Trophoblast cell (in vitro differentiated cells and primary cell): ENCODE measurements at regions not wholly inside any gene's neighbourhood (a gene's known extent, or its start where the extent isn't known, plus 50 kb on each side); places are given as distances from the start of the nearest gene placed in this dataset.
A peak's percentile ranks its signal among the peaks of the same experiment; 100 is the strongest.

Experiments
- DNase-seq, 2 donors: peaks; one replicate each; pipeline ENCODE4 v3.0.0-alpha.2; 2016
- H2AFZ ChIP-seq: 2 replicates; pipeline ENCODE4 v1.6.1; 2013; ENCODE audit warnings: low read length, moderate library complexity, mild to moderate bottlenecking; ENCODE audit not compliant: insufficient read depth, poor library complexity
- H2AK5ac ChIP-seq: 2 replicates; pipeline ENCODE4 v1.6.1; 2013; ENCODE audit warnings: mild to moderate bottlenecking, low read length
- H2BK120ac ChIP-seq: 2 replicates; pipeline ENCODE4 v1.6.1; 2013; ENCODE audit warnings: low read length, mild to moderate bottlenecking, moderate library complexity; ENCODE audit not compliant: insufficient read depth, poor library complexity
- H2BK12ac ChIP-seq: 2 replicates; pipeline ENCODE4 v1.6.1; 2013; ENCODE audit warnings: mild to moderate bottlenecking, low read length, moderate library complexity
- H2BK5ac ChIP-seq: 2 replicates; pipeline ENCODE4 v1.6.1; 2013; ENCODE audit warnings: low read length, low read depth, moderate library complexity, mild to moderate bottlenecking; ENCODE audit not compliant: poor library complexity
- H3K14ac ChIP-seq: 2 replicates; pipeline ENCODE4 v1.6.1; 2013; ENCODE audit warnings: mild to moderate bottlenecking, low read length
- H3K18ac ChIP-seq: 2 replicates; pipeline ENCODE4 v1.6.1; 2013; ENCODE audit warnings: mild to moderate bottlenecking, low read length
- H3K23ac ChIP-seq: 2 replicates; pipeline ENCODE4 v1.6.1; 2013; ENCODE audit warnings: low read length
- H3K27ac ChIP-seq: 2 replicates; pipeline ENCODE4 v1.5.1; 2013; ENCODE audit warnings: low read depth, mild to moderate bottlenecking, inconsistent platforms, low read length, moderate library complexity
- H3K27me3 ChIP-seq: 2 replicates; pipeline ENCODE4 v1.6.1; 2013; ENCODE audit warnings: inconsistent platforms, mild to moderate bottlenecking, low read length, moderate library complexity; ENCODE audit not compliant: insufficient read depth
- H3K36me3 ChIP-seq, 2 experiments: 1 replicate in 1 of 2; 2 replicates in 1 of 2; pipeline ENCODE4 v1.6.1; 2013; ENCODE audit warnings: low read length in 2 of 2, mild to moderate bottlenecking in 2 of 2, moderate library complexity in 1 of 2; ENCODE audit not compliant: insufficient read depth in 2 of 2, control insufficient read depth in 1 of 2
- H3K4ac ChIP-seq: 2 replicates; pipeline ENCODE4 v1.6.1; 2013; ENCODE audit warnings: low read depth, mild to moderate bottlenecking, low read length, moderate library complexity
- H3K4me1 ChIP-seq, 2 experiments: 1 replicate in 1 of 2; 2 replicates in 1 of 2; pipeline ENCODE4 v1.6.1; 2013; ENCODE audit warnings: low read length in 2 of 2, mild to moderate bottlenecking in 2 of 2, moderate library complexity in 1 of 2; ENCODE audit not compliant: insufficient read depth in 2 of 2, control insufficient read depth in 1 of 2
- H3K4me2 ChIP-seq: 2 replicates; pipeline ENCODE4 v1.6.1; 2013; ENCODE audit warnings: inconsistent platforms, mild to moderate bottlenecking, low read length, moderate library complexity
- H3K4me3 ChIP-seq: 2 replicates; pipeline ENCODE4 v1.5.1; 2013; ENCODE audit warnings: mild to moderate bottlenecking, low read depth, low read length, inconsistent platforms
- H3K79me1 ChIP-seq: one replicate; pipeline ENCODE4 v1.6.1; 2013; ENCODE audit warnings: low read length
- H3K79me2 ChIP-seq: 2 replicates; pipeline ENCODE4 v1.6.1; 2013; ENCODE audit warnings: low read length, mild to moderate bottlenecking; ENCODE audit not compliant: control insufficient read depth, insufficient read depth, poor library complexity
- H3K9ac ChIP-seq: 2 replicates; pipeline ENCODE4 v1.6.1; 2013; ENCODE audit warnings: mild to moderate bottlenecking, low read length
- H3K9me3 ChIP-seq: 2 replicates; pipeline ENCODE4 v1.6.1; 2013; ENCODE audit warnings: low read depth, mild to moderate bottlenecking, control low read depth, inconsistent platforms, low read length; ENCODE audit not compliant: insufficient read depth
- H4K12ac ChIP-seq: 2 replicates; pipeline ENCODE4 v1.6.1; 2013; ENCODE audit warnings: low read depth, mild to moderate bottlenecking, low read length, moderate library complexity
- H4K8ac ChIP-seq: 2 replicates; pipeline ENCODE4 v1.6.1; 2013; ENCODE audit warnings: low read depth, mild to moderate bottlenecking, low read length, moderate library complexity
- H4K91ac ChIP-seq: one replicate; pipeline ENCODE4 v1.6.1; 2013; ENCODE audit warnings: low read depth, mild to moderate bottlenecking, low read length, moderate library complexity
- WGBS: extraction: QIAGEN DNeasy Blood & Tissue Kit; methylation state at CpG from one replicate; pipeline ENCODE4 v1.1.7; 2013; ENCODE audit warnings: missing lambda C conversion rate; ENCODE audit not compliant: insufficient read length, insufficient coverage; ENCODE audit errors: extremely low coverage; 5-methylcytosine and 5-hydroxymethylcytosine counted together

DNA sequence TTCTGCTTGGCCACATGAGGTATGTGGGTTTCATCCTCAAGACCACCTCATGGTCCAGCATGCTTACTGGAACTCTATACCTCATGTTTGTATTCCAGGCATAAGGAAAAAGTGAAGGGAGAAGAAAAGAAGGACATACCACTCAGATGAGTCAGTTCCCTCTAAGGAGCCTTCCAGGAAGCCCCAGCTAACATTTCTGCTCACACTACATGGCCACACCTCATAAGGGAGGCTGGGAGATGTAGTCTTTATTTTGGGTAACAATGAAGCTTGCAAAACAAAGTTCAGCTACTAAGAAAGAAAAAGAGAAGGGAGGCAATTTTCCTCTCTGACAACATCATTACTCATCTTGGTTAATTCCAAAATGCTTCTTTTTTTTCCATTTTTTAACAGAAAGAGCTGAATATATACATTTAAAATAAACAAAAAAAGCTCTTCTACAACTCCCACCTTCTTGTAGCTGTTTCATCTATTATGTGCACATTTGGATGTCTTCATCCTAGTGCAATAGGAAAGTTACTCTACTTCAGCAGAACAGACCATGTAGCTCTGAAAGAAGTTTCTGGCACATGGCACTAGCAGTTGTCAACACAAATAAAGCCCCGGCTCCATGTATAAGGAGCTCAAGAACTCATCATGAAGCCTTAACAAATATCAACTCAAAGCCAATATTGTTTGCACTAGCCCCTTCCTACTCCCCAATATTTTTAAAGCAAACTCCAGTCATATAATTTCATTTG lies 123.6 kb upstream of the CCDC112 start:
- WGBS, result no CpG with 5 or more reads among the region's 1 CpG

DNA sequence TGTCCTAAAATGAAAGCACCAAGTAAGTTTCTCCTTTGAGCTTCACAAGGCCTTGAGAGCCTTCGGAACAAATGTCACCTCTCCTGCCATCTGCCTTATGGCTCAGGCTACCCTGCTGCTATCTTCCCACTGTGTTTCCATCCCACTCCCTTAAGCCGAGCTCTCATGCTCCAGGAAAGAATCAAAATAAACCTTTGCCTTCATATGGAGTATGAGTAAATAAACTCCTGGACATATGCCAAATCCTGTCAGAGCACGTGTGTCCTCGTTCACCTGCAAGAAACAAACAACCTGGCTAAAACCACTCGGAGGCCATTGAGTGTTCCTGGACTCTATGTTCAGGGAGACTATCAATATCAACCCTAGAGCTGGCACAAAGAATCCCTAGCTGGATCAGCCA lies 122.3 kb upstream of the CCDC112 start:
- no peak for DNase-seq
- Histone ChIP-seq H4K91ac (no peak overlapping the region), H3K9me3 (no peaks in the 10 kb centered on the region), H2AK5ac (no peak overlapping the region), H3K79me2 (no peaks in the 10 kb centered on the region), H2BK120ac (no peak overlapping the region), H4K12ac (no peak overlapping the region), H3K27me3 (no peaks in the 10 kb centered on the region), H3K79me1 (no peaks in the 10 kb centered on the region), H3K4ac (no peak overlapping the region), H3K4me2 (no peak overlapping the region), H4K8ac (no peak overlapping the region), H2BK12ac (no peak overlapping the region), H3K14ac (no peak overlapping the region), H3K23ac (no peak overlapping the region), H3K9ac (no peak overlapping the region), H3K36me3 (no peaks in the 10 kb centered on the region), H3K27ac (no peak overlapping the region), H3K18ac (no peak overlapping the region), H2BK5ac (no peak overlapping the region), H2AFZ (no peak overlapping the region), H3K4me1 (peaks cover 0 to 6% of the 10 kb centered on the region in 2 experiments), H3K4me3 (no peak overlapping the region)
- WGBS, result no CpG with 5 or more reads among the region's 5 CpGs

More for the DNA sequence above, 123.6 kb upstream of the CCDC112 start:
- Histone ChIP-seq H3K27me3 (no peaks in the 10 kb centered on the region), H2BK120ac (no peak overlapping the region), H4K12ac (no peak overlapping the region), H2BK5ac (no peak overlapping the region), H3K9ac (no peak overlapping the region), H3K23ac (no peak overlapping the region), H3K79me1 (no peaks in the 10 kb centered on the region), H2AFZ (no peak overlapping the region), H3K14ac (no peak overlapping the region), H4K91ac (no peak overlapping the region), H3K4me3 (no peak overlapping the region), H3K79me2 (no peaks in the 10 kb centered on the region), H2BK12ac (no peak overlapping the region), H3K9me3 (no peaks in the 10 kb centered on the region), H3K4ac (no peak overlapping the region), H3K18ac (no peak overlapping the region), H3K36me3 (no peaks in the 10 kb centered on the region), H2AK5ac (no peak overlapping the region), H3K4me1 (peaks cover 0 to 4% of the 10 kb centered on the region in 2 experiments), H3K27ac (no peak overlapping the region), H4K8ac (no peak overlapping the region), H3K4me2 (no peak overlapping the region)
- DNase-seq, result peak; percentile 24 to 56

DNA sequence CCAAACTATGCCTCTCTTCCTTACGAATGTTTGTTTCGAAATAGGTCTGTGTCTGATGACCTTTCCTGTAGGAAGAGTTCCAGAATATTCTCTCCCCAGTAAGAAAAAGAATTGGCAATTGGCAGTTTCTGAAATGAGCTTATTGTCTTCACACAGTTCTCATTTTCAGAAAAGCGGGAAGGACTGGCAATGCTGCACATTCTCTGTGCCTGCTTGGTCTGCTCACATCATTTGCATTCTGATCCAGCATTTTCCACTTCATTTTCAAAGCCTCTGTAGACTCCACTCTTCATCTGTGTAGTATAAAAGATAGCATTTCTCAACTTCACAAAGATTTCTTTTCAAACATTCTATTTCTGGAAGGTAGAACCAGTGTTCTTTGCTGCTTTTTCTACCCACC lies 120.6 kb upstream of the CCDC112 start:
- no peaks in the 10 kb centered on the region for H3K79me1 ChIP-seq
- no peaks in the 10 kb centered on the region for H3K79me2 ChIP-seq
- no peak overlapping the region for H3K14ac ChIP-seq
- H4K12ac ChIP-seq, result no peak overlapping the region
- no peaks in the 10 kb centered on the region for H3K9me3 ChIP-seq
- H3K36me3 ChIP-seq, result no peaks in the 10 kb centered on the region
- H3K4me2 ChIP-seq, result no peak overlapping the region
- no peak overlapping the region for H3K18ac ChIP-seq
- no peak overlapping the region for H2AK5ac ChIP-seq
- no peak overlapping the region for H4K91ac ChIP-seq
- H3K4me1 ChIP-seq, result peaks cover 0 to 6% of the 10 kb centered on the region in 2 experiments
- no peak overlapping the region for H3K9ac ChIP-seq
- no peak overlapping the region for H3K4ac ChIP-seq
- no CpG with 5 or more reads among the region's 3 CpGs for WGBS
- no peaks in the 10 kb centered on the region for H3K27me3 ChIP-seq
- H2BK5ac ChIP-seq, result no peak overlapping the region
- H3K27ac ChIP-seq, result no peak overlapping the region
- H4K8ac ChIP-seq, result no peak overlapping the region
- H2BK120ac ChIP-seq, result no peak overlapping the region
- no peak overlapping the region for H3K23ac ChIP-seq
- no peak overlapping the region for H2AFZ ChIP-seq
- no peak for DNase-seq
- no peak overlapping the region for H2BK12ac ChIP-seq
- no peak overlapping the region for H3K4me3 ChIP-seq

DNA sequence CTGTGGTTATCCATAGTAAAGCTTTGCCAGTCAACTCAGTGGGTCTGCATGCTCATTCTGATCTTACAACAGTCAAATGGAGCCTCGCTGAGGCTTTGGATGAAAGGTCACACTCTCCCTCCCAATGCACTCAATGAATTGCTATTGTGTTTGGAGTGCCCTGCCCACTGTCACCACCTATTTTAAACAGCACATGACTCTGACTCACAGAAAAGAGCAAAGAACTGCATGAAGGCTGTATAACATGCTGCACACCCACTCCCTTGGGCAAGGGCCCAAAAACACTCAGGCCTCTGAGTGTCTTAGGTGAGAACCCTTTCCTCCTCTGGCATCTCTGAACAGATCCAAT lies 118.7 kb upstream of the CCDC112 start:
- Histone ChIP-seq H4K12ac (no peak overlapping the region), H3K79me1 (no peaks in the 10 kb centered on the region), H3K4ac (no peak overlapping the region), H3K4me2 (no peak overlapping the region), H3K18ac (no peak overlapping the region), H2BK5ac (no peak overlapping the region), H4K8ac (no peak overlapping the region), H3K4me1 (peaks cover 0 to 6% of the 10 kb centered on the region in 2 experiments), H3K4me3 (no peak overlapping the region), H2AK5ac (no peak overlapping the region), H3K27ac (no peak overlapping the region), H3K14ac (no peak overlapping the region), H3K79me2 (no peaks in the 10 kb centered on the region), H3K27me3 (no peaks in the 10 kb centered on the region), H4K91ac (no peak overlapping the region), H3K9ac (no peak overlapping the region), H3K9me3 (no peaks in the 10 kb centered on the region), H3K23ac (no peak overlapping the region), H2BK120ac (no peak overlapping the region), H3K36me3 (no peaks in the 10 kb centered on the region), H2BK12ac (no peak overlapping the region), H2AFZ (no peak overlapping the region)
- DNase-seq, result peak; percentile 24 to 47
- WGBS, result no CpG with 5 or more reads among the region's 1 CpG
